Dedifferentiated amniotic fluid mesenchymal stem cell (primary cell): ENCODE measurements at regions not wholly inside any gene's neighbourhood (a gene's known extent, or its start where the extent isn't known, plus 50 kb on each side); places are given as distances from the start of the nearest gene placed in this dataset.
"Not testable (repeated sequence)": the region's sequence is repeated elsewhere in the genome, so short reads cannot be mapped to it uniquely, and the experiment has no call there.

Experiments used
- DNase-seq: peaks from one replicate; pipeline ENCODE4 v3.0.0-alpha.2; 2016; ENCODE audit errors: extremely low spot score

- DNase-seq, result no peak
These were observed 85.5 kb downstream of the APIP start for GRCh38 chr11:34830648-34831047.

DNA sequence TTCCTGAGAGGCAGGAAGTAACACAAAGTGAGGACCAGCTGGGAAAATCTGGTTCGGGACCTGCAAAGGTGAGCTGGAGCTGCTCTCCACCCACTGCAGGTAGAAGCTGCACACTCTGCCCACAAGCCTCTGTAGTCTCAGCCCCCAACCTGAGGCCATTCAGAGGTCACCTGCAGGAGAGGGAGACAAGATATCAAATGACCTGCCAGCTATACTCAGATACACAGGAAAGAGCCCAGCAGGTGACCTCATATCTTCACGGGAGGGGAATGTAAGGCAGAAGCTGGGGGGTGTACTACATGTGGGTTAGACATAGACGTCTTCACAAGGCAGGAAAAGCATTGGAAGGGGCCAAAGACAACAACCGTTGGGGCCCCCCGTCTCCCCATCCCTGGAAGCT is 86.1 kb downstream of the APIP start:
- no peak for DNase-seq

DNA sequence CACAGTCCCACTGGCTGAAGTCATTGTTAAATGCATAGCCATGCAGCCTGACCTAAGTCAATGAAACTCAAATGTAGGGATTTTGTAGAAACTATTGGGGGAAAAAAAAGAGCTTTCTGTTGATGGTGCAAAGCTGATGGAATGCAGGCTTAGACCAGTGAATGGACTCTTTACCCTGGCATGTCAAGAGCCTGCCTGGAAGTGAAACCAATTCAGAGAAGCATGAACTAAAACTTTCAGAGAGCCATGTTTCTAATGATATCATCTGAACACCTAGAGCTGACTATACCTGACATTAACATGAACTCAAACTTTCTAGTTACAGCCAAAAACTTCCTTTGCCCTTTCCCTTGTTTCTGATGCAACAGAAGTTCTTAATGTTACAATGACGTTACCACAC is 89.0 kb downstream of the APIP start:
- DNase-seq, result no peak

DNA sequence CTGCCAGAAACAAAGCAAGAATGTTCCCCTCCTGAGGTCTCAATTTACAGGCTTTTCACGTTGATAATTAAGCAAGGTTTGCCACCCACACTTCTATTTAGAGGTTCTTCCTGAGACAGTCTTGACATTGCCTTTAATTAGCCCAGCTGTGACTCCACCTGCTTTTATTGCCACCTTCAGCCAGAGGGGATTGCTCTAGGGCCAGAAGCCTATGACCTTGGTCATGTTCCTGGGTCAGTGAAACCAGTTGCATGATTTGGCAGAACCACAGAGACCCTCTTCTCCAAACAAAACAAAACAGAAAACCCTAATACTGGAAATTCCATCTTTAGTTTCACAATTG is 89.8 kb downstream of the APIP start:
- no peak for DNase-seq

DNA sequence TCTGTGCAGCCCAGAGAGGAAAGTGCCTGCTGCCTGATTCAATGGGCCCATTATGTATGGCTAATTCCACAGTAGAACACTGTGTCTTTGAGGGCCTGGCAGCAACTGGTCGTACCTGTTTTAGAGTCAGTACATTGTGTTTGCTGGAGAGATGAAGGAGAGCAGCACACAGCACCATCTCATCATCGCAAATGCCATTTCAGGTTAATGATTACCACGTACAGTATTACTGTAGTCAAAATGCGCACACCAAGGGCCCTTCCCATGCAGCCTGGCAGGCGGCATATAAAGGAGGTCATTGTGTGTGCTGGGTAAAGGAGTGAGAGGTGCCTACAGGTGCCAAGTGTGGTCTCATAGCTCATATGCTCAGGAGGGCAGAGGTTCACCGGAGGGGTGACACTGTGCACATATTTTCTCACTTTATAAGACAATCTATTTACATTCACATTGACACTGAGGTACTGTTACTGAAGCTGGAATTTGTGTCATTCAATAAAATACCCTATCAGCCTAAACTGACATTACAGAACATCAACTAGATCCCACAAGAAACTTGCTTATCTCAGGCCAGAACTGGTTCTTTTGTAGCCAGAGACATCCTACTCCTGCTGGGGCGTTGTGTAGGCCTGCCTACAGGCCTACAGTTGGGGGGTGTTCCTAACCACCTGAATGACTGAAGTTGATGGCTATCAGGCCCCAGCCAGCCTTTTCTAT is 90.4 kb downstream of the APIP start:
- DNase-seq, result no peak

DNA sequence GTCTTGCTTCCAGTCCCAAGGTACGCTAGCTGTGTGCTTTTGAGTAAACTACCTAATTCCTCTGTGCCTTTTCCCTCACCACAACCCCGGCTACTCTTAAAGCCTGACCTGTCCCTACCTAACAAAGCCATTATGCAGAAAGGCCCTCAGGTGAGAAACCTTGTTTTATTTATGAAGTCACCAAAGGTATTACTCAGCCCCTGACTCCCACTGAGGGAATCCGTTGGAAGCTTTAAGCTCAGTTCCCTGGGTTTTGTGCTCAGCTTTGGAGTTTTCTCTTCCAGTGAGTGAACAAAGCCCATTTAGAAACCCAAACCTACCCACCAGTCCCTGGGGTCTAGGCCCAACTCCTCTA is 90.9 kb downstream of the APIP start:
- DNase-seq, result no peak

- no peak for DNase-seq
These were observed 91.8 kb downstream of the APIP start for GRCh38 chr11:34824425-34824824.

DNA sequence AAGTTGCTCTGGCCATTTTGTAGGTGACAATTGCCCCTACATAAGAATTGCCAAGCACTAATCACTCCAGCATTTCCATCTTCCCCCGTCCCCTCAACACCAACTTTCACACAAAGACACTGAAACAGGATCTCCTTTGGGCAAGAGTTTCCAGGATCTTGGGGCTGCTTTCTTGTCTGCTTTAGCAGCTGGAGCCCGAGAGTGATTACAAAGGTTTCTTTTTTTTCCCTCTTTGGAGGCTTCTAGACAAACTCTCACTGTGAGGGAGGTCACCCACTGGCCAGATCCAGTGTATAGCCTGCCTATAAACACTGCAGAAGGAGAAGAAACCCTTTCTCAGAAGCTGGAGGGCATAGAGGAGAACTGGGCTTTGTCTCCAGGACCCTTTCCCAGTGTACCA is 92.5 kb downstream of the APIP start:
- DNase-seq, result no peak

- no peak for DNase-seq
These were observed 93.0 kb downstream of the APIP start for GRCh38 chr11:34823197-34823596.

- no peak for DNase-seq
These were observed 96.3 kb downstream of the APIP start for GRCh38 chr11:34819740-34820482.

DNA sequence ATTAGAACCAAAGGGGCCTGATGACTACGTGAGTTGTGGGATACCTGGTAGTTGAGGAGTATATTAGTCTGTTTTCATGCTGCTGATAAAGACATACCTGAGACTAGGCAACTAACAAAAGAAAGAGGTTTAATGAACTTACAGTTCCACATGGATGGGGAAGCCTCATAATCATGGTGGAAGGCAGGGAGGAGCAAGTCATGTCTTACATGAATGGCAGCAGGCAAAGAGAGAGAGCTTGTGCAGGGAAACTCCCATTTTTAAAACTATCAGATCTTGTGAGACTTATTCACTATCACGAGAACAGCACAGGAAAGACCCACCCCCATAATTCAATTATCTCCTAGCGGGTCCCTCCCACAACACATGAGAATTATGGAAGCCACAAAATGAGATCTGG is 98.4 kb downstream of the APIP start:
- DNase-seq, result not testable (repeated sequence)

- DNase-seq, result no peak
These were observed 99.4 kb downstream of the APIP start for GRCh38 chr11:34816698-34817213.

- no peak for DNase-seq
These were observed 103.1 kb downstream of the APIP start for GRCh38 chr11:34812905-34813576.

DNA sequence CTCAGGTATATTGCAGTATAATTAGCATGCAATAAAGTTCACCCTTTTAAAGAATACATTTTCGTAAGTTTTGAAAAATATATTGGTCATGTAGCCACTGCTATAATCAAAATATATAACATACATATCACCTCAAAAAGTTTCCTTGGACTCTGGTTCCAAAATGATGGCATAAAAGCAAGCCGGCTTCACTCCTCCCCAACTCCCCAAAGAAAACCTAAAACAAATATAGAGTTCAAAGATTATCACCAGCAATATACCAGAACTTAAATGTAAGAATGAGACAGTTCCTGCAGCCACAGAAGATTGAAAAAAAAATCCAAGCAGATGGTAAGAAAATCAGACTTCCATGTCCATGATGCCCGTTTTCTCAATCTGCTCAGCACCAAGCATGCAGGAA is 104.3 kb downstream of the APIP start:
- DNase-seq, result no peak

DNA sequence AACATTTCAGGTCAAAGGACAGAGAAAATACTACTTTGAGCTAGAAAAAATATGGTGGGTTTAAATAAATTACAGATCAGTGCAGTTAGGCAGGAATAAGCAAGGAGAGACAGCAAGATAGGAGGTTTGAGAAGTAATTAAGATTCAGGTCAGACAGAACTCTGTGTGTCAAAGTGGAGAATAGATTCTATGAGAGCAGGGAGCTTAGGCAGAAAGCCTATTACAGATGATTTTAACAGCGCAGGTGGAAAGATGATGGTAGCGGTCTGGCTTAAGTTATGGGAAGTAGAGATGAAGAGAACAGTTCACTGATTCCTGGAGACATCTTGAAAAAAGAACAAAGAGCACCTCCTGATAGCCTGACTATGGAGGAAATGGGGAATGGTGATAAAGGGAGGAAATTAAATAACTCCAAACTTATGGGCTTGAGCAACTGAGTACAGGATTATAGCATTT is 106.0 kb downstream of the APIP start:
- no peak for DNase-seq

- no peak for DNase-seq
These were observed 106.7 kb downstream of the APIP start for GRCh38 chr11:34809191-34810106.

DNA sequence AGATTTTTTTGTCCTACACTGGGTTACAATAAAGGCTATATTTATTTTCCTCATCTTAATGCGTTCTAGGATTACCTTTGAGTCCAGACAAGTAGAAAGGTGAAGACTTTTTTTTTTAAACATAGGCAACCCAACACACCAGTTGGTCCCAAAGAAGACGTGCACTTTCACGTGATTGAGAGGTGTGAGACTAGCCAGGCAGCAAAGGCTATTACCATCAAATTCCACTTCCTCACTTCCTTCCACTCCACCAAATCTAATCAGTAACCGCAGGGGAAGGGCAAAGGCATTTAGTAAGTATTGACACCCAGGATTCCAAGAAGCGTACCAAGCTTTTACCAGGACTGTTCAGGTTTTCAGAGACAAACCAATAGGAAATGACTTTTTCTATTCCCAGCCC is 109.3 kb downstream of the APIP start:
- no peak for DNase-seq

GRCh38 chr11:34805937-34806336 is 110.2 kb downstream of the APIP start:
- no peak for DNase-seq

DNA sequence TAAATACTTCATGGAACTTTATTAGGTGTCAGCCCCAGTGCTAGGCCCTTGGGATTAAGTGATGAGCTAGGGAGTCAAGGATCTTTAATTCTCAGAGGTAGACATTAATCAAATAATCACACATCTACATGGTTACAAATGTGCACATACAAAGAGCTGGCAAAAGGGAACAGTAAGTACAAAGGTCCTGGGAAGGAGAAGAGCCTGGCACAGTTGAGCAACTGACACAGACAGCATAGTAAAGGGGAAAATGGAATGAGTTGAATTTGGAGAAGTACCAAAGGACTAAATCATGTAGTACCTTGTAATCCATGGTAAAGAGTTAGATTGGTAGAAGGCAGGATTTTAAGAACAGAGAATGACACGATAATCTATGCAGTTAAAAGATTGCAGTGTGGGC is 116.3 kb downstream of the APIP start:
- DNase-seq, result no peak

DNA sequence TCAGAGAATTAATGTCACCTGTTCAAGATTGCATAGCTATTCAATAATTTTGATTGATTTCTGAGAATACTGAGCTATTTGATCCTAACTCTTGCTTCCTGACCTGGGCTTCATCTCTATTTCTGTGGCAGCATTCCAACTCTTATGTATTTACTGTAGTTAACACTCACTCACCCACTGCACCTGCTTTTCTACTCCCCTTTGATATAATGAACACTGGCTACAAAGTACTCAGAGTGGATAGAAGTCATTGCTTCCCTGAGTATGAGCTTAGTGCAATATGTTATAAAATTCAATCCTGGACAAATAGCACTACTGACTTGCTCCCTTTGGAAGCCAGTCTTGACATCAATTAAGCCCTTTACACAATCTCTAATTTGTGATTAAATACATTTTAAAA is 117.2 kb downstream of the APIP start:
- DNase-seq, result no peak

DNA sequence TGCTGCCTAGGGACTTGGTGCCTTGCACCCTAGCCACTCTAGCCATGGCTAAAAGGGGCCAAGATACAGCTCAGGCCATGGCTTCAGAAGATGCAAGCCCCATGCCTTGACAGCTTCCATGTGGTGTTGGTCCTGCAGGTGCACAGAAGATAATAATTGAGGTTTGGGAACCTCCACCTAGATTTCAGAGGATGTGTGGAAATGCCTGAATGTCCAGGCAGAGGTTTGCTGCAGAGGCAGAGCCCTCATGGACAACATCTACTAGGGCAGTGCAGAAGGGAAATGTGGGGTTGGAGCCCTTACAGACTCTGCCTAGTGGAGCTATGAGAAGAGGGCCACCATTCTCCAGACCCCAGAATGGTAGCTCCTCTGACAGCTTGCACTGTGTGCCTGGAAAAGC is 118.7 kb downstream of the APIP start:
- DNase-seq, result not testable (repeated sequence)

DNA sequence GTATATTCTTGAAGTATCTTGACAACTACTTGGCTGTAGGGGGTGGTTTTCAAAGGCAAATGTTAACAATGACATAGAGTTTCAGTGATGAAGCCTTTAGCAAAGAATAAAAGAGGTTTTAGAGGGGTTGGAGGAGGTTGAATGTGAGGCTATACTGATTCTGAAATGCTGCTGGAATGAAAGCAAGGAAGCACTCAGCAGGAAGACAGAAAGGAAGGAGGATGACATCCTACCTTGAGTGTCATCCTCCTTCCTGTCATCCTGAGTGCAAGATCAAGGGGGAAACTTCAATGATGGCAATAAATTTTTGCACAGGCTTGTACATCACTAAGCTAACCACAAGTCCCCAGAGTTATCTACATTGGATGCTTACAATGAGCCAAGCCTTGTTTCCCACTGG is 120.5 kb downstream of the APIP start:
- DNase-seq, result no peak
